HG03039 (cell line): ENCODE measurements at regions not wholly inside any gene's neighbourhood (a gene's known extent, or its start where the extent isn't known, plus 50 kb on each side); places are given as distances from the start of the nearest gene placed in this dataset.
A peak's percentile ranks its signal among the peaks of the same experiment; 100 is the strongest.
"Not testable (repeated sequence)": the region's sequence is repeated elsewhere in the genome, so short reads cannot be mapped to it uniquely, and the experiment has no call there.

Experiments
- ATAC-seq: cut with Tn5 transposase; IDR thresholded peaks from one replicate; pipeline ENCODE4 v1.9.1; 2021; ENCODE audit warnings: mild to moderate bottlenecking, moderate library complexity; ENCODE audit not compliant: unreplicated experiment

DNA sequence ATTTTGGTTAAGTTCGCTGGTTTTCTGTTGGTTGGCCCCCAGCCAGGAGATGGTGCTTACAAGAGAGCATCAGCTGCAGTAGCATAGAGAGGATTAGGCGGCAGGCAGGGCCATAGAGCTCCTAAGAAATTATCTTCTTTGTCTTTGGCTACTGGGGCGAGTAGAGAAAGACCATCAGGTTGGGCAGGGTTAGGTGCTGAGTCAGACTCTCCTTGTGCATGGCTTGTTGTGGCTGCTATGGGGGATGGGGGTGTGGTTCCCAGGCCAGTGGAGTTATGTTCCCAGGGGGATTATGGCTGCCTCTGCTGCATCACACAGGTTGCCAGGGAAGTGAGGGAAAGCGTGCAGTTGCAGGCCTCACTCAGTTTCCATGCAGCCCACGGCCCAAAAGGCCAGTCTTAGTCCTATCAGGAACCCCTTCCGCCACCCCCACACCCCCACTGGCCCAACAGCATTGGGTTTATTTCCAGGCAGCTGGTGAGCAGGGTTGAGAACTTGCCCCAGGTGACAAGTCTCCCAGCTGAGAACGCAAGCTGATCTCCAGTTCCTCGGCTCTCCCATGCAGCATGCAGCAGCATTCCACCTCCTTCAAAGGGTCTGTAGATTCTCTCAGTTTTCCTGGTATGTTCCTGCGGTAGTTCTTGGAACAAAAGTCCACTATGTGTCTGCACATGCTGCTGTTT, 243.7 kb downstream of the UTRN start:
- no peak for ATAC-seq

DNA sequence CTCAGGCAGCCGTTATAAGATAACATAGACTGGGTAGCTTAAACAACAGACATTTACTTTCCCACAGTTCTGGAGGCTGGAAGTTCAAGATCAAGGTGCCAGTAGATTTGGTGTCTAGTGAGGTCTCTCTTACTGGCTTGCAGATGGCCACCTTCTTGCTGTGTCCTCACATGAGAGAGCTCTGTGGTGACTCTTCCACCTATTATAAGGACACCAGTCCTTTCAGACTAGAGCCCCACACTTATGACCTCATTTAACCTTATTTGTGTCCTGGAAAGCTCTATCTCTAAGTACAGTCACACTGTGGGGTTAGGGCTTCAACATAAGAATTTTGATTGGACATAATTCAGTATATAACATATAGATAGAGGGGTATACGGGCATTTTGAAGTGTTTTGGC, 245.0 kb downstream of the UTRN start:
- ATAC-seq: no peak

DNA sequence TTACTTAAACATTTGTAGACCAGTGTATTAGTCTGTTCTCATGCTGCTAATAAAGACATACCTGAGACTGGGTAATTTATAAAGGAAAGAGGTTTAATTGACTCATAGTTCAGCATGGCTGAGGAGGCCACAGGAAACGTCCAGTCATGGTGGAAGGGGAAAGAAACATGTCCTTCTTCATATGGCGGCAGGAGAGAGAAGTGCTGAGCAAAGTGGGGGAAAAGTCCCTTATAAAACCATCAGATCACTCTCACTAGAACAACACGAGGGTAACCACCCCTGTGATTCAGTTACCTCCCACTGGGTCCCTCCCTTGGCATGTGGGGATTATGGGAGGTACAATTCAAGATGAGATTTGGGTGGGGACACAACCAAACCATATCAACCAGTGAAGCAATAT, 247.1 kb downstream of the UTRN start:
- ATAC-seq: not testable (repeated sequence)

DNA sequence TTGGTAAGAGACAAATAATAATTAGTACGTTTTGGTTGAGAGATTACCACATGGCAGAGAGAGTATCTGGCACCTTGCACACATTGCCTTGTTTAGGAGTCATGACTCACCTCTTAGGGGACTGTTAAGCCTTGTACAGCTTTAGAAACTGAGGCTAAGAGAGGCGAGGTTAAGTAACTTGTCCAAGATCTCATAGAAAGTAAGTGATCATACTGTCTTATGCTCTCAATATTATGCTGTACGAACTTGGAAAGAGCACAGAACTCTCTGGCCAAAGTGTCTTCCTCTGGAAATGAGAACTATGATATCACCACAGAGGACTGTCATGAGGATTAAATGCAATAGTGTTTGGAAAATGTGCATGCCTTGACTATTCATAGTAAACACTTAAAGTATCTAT, 249.0 kb downstream of the UTRN start:
- ATAC-seq: no peak

DNA sequence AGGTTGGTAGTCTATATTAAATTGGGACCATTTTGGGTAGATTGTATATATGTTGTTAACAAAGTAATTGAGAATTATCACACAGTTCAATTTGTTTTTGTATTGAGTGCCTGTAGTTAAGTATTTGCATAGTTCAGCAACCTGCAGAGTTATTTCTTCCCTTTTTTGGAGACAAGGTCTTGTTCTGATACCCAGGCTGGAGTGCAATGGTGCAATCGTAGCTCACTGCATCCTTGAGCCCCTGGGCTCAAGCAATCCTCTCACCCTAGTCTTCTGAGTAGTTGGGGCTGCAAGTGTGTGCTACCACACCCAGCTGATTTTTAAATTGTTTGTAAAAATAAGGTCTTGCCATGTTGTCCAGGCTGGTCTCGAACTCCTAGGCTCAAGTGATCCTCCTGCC, 250.5 kb downstream of the UTRN start:
- ATAC-seq: no peak

DNA sequence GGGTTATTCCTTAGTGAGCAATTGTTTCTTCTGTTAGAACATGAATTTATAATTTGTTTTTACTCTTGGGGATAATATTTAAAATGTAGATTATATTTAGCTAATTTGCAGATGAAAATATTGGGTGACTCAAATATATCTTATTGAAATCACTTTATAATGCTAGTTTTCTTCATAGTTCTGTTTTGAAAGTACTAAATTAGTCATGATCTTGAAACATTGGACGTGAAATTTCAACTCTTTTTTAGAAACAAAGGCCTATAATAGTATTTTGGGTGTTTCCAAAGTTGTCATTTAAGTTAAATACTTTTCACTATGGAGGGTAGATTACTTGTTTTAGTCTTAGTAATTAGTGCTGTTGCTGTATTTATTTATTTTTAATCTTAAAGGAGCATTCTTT, 250.9 kb downstream of the UTRN start:
- ATAC-seq: no peak

DNA sequence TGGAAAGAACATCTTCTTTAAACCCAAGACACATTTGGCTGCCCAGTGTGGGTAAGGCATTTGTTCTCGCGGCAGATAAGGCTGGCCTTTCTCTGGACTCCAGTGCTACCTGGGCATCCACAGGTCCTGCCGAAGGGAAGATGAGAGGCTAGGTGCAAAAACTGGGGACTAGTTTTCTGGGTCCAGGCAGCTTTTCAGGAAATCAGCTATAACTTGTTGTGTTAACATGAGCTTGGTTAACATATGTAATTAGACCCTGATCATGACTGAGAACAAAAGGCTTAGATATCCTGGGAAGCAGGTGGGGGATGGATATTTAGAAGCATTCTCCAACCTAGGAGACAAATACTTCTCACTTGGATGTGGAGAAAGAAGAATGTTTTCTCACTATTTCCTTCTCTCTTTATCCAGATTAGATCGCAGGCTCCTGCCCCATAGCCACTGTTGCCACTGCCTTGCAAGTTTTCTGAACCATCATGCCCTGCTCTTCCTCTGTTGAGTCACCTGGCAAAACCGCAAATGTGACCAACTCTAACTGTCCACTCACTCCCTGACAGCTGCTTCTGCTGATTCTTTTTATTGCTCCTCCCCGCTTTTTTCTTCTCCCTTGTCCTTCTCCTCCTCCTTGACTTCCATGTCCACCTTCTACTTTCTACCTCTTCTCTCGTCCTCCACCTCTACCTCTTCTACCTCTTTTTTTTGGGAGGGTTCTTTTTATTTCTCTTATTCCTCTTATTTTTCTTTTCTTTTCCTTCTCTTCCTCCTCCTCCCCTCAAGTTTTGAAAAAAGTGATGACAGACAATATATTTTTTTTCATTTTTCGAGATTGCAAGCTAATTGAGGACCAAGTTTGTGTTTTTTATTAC, 258.1 kb downstream of the UTRN start:
- ATAC-seq: no peak

DNA sequence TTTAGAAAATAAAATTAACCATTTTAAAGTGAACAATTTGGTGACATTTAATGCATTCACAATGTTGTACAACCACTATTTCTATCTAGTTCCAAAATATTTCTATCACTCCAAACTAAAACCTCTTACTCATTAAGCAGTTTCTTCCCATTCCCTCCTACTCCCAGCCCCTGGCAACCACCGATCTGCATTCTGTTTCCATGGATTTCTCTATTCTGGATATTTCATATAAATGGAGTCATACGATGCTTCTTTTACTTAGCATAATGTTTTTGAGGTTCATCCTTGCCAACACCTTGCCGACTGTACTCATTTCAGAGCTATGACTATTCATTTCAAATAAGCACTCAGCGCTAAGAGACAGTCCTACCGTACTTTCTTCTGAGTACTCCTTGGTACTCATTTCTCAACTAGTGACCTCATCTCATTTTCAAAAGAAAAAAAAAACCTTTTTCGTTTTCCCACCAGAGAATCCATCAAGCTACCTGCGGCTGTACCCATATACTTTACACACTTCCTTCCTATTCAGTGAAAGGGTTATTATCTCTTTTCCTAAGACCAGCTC, 259.2 kb downstream of the UTRN start:
- peak; percentile 83 for ATAC-seq

DNA sequence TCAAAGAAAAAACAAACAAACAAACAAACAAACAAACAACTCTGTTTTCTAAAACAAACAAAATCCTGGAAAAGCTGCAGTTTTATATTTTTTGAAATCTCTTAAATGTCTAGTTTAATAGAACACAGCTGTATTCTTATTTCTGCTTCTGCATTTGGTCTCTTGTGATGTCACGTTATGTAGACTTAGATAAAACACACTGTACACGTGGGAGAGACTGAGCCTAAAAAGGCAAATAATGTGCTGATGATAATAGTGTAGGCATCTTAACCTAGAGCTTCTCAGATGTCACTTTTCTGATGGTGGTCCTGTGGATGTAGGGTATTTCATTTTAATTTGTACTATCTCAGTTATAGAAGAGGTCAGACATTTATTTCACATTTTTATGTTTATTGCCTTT, 261.7 kb downstream of the UTRN start:
- ATAC-seq: no peak

DNA sequence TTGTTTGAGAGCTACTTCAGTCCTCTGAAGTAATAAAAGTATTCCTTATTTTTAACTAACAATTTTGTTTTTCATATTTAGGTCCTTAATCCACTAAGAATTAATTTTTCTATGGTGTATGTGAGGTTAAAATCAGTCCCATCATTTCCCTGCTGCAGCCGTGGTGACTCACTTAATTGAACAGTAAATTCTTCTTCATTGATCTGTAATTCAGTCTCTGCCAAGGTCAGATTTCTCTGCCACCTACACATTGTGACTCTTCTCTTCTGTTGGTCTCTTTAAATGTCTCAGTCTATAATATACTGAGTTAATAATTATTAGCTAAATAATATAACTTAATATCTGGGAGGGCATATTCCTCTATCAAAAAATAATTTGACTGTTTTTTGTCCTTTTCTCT, 262.3 kb downstream of the UTRN start:
- ATAC-seq: no peak

DNA sequence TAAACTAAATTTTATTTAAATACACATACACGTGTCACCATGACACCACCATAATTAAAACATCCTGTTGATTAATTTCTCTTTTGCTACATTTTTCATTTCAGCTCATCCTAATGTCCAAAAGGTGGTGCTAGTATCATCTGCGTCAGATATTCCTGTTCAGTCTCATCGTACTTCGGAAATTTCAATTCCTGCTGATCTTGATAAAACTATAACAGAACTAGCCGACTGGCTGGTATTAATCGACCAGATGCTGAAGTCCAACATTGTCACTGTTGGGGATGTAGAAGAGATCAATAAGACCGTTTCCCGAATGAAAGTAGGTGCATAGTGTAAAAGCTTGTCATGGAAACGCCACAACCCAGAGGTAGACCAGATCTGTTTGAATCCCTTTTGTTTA, 263.4 kb downstream of the UTRN start:
- ATAC-seq: no peak

DNA sequence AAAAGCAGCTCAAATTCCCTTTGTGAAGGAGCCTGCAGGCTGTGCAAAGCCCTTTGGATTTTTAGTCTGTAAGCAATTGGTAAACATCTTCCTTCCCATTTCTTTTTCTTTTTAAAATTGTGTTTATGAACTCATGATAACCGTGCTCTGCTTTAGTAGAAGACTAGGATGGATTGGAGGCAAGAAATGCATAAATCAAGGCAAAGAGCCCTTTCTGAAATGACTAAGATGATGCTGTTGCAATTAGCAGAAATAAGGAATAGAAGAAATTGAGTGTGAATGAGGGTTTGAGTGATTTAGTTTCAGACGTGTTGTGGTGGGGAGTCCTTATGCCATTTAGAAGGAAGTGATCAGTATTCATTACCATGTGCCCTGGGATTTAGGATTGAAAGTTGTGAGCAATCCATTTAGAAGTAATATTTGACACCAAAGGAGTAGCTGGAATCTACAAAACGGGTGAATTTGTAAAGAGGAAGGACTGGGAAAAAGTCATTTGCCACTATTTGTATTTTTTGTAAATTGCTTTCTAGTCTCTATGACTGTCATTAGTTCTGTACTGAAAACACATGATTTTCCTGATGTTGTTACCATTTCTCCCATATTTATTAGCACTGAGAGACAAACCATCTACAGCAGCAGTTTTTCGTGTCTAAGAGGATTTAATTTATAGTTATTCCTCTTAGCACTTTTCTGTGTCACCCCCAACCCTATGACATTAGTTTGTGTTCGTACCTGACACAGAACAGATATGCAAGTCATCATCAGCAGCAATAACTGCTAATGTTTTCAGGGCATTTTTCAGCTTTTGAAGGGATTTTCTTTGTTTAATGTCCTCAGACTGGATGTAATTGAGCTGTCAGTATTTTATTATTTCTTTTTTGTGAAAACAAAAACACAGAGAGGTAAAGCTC, 265.0 kb downstream of the UTRN start:
- ATAC-seq: no peak

DNA sequence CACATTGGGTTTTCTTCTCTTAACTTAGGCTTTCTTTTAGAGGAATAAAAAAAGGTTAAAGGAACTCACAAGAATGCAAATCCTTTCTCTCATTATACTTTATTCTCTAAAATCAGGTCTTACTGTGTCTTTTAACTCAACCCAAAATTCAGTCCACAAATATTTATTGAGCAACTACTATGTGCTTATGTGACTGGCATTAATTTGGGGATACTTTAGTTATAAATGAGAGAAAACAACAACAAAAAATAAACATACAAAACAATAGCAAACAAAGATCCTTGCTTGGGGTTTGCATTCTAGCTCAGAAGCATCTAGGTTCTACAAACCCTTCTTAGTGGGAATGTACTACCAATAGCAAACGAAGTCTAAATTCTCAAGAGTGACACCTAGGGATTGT, 266.2 kb downstream of the UTRN start:
- no peak for ATAC-seq

DNA sequence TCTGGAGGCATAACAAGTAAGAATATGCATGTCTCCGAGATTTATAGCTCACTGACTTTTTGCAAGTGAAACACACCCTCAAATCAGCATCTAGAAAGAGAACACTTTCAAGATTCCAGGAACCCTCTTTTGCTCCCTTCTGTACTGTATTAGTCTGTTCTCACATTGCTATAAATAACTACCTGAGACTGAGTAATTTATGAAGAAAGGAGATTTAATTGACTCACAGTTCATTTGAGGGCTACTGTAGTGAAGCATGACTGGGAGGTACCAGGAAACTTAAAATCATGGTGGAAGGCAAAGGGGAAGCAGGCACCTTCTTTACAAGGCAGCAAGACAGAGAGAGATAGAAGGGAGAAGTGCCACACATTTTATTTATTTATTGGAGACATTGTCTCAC, 269.9 kb downstream of the UTRN start:
- no peak for ATAC-seq

DNA sequence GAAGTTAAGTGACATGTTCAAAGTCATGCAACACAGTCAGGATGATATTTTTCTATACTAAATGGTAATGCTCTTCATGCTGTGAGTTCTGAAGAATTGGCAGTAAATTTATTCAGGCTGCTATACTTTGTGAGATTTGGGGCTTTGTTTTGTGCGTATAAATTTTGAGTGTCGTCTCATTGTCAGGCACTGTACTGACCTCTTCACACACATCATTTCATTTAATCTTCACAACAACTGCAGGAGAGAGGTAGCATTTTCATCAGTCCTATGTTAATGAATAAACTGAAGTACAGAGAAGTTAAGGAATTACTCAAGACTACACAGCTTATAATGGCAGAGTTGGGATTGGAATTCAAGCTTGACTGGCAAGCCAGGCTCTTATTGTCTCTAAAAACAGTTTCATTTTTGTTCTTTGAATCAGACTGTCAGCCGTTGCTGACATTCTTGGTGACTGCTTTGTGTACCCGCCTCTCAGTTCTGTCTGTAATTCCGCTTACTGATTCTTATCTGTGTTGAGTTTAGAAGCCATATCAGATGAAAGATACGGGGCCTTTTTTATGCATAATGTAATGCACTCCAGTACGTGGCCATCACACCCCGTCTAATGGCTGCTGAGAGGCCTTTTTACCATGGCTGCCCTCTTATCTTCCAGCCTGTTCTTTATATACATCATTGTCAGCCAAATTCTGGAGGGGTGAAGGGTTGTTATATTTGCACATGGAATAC, 274.9 kb downstream of the UTRN start:
- no peak for ATAC-seq

DNA sequence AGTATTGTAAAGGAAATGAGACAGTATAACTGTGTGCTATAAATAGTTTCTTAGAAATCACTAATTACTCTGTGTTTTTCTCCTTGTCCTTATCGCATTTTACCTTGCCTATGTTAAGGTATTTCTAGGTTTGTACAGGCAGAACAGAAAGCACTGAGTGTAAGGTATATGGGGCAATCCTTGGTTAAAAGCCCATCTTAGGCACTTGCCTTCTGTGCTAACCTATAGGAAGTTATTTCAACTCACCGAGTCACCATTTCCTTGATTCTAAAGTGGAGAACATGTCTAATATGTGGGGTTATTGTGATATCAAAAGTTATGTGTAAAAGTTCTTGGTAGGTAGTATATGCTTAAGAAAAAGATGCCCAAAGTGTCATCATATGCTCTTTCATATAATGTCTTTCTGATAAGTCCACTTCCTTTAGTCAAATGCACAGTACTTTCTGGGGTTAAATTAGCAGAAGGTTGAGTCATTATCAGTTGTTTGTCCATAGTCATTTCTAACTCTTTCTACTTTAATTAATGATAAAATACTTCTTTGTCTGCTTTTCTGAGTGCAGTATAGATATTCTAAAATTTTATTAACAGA, 276.4 kb downstream of the UTRN start:
- ATAC-seq: no peak

DNA sequence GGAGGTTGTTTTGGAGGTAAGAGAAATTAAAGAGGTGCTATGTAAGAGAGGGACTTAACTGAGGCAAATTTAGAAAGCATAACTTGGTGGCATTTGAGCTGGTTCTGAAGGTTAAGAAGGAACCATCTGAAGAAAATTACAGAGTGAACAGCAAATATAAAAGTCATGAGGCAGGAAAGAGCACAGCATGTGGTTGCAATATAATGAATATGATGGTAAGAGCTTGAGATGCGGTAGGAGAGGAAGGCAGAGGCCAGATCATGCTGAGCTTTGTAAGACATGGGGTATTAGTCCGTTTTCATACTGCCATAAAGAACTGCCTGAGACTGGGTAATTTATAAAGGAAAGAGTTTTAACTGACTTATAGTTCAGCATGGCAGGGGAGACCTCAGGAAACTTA, 279.1 kb downstream of the UTRN start:
- no peak for ATAC-seq

DNA sequence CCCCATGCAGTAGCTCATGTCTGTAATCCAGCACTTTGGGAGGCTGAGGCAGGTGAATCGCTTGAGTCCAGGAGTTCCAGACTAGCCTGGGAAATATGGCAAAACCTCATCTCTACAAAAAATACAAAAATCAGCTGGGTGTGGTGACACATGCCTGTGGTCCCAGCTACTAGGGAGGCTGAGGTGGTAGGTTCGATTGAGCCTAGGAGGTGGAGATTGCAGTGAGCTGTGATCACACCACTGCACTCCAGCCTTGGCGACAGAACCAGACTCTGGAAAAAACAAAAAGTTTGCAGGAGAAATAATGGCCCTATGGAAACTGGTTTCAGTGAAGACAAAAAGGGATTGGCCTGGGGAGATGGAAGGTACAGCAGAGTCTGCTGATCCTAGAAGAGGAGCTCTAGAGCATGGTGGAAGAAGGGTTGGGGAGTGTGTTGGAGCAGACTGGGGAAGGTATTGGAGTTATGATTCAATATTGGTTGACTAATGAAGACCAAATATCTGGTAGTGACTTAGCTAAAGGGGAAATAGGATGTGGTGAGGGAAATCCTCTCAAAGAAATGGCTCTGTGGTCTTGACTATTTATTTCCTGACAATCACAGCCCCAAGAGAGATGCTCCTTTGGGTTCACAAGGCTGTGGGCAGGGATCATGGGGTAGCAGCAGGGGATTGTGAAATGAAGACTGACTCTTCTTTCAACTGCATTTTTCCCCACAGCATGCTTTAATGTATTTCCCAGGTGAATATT, 281.9 kb downstream of the UTRN start:
- no peak for ATAC-seq

DNA sequence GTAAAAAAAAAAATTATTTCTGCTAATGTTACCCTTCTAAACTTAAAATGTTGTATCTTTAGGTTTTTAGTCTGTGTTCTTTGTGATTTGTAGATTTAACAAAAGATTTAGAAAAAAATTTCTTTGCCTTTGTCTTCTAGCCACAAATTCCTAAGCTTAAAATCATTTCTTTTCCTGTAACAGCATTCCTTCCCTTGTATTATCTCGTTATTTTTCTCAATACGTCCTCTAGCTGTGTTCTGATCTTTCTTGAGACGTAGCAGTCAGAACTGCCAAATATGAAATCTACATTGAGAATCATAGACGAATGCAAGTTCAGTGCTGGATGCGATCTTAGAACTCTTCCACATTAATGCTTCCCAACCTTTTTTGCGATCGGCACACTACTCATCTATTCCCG, 283.1 kb downstream of the UTRN start:
- ATAC-seq: no peak
